Trophoblast cell (in vitro differentiated cells and primary cell): ENCODE measurements at regions not wholly inside any gene's neighbourhood (a gene's known extent, or its start where the extent isn't known, plus 50 kb on each side); places are given as distances from the start of the nearest gene placed in this dataset.

Source experiments
- DNase-seq, 2 donors: peaks; one replicate each; pipeline ENCODE4 v3.0.0-alpha.2; 2016
- H2AFZ ChIP-seq: 2 replicates; pipeline ENCODE4 v1.6.1; 2013; ENCODE audit warnings: low read length, moderate library complexity, mild to moderate bottlenecking; ENCODE audit not compliant: insufficient read depth, poor library complexity
- H2AK5ac ChIP-seq: 2 replicates; pipeline ENCODE4 v1.6.1; 2013; ENCODE audit warnings: mild to moderate bottlenecking, low read length
- H2BK120ac ChIP-seq: 2 replicates; pipeline ENCODE4 v1.6.1; 2013; ENCODE audit warnings: low read length, mild to moderate bottlenecking, moderate library complexity; ENCODE audit not compliant: insufficient read depth, poor library complexity
- H2BK12ac ChIP-seq: 2 replicates; pipeline ENCODE4 v1.6.1; 2013; ENCODE audit warnings: mild to moderate bottlenecking, low read length, moderate library complexity
- H2BK5ac ChIP-seq: 2 replicates; pipeline ENCODE4 v1.6.1; 2013; ENCODE audit warnings: low read length, low read depth, moderate library complexity, mild to moderate bottlenecking; ENCODE audit not compliant: poor library complexity
- H3K14ac ChIP-seq: 2 replicates; pipeline ENCODE4 v1.6.1; 2013; ENCODE audit warnings: mild to moderate bottlenecking, low read length
- H3K18ac ChIP-seq: 2 replicates; pipeline ENCODE4 v1.6.1; 2013; ENCODE audit warnings: mild to moderate bottlenecking, low read length
- H3K23ac ChIP-seq: 2 replicates; pipeline ENCODE4 v1.6.1; 2013; ENCODE audit warnings: low read length
- H3K27ac ChIP-seq: 2 replicates; pipeline ENCODE4 v1.5.1; 2013; ENCODE audit warnings: low read depth, mild to moderate bottlenecking, inconsistent platforms, low read length, moderate library complexity
- H3K27me3 ChIP-seq: 2 replicates; pipeline ENCODE4 v1.6.1; 2013; ENCODE audit warnings: inconsistent platforms, mild to moderate bottlenecking, low read length, moderate library complexity; ENCODE audit not compliant: insufficient read depth
- H3K36me3 ChIP-seq, 2 experiments: 1 replicate in 1 of 2; 2 replicates in 1 of 2; pipeline ENCODE4 v1.6.1; 2013; ENCODE audit warnings: low read length in 2 of 2, mild to moderate bottlenecking in 2 of 2, moderate library complexity in 1 of 2; ENCODE audit not compliant: insufficient read depth in 2 of 2, control insufficient read depth in 1 of 2
- H3K4ac ChIP-seq: 2 replicates; pipeline ENCODE4 v1.6.1; 2013; ENCODE audit warnings: low read depth, mild to moderate bottlenecking, low read length, moderate library complexity
- H3K4me1 ChIP-seq, 2 experiments: 1 replicate in 1 of 2; 2 replicates in 1 of 2; pipeline ENCODE4 v1.6.1; 2013; ENCODE audit warnings: low read length in 2 of 2, mild to moderate bottlenecking in 2 of 2, moderate library complexity in 1 of 2; ENCODE audit not compliant: insufficient read depth in 2 of 2, control insufficient read depth in 1 of 2
- H3K4me2 ChIP-seq: 2 replicates; pipeline ENCODE4 v1.6.1; 2013; ENCODE audit warnings: inconsistent platforms, mild to moderate bottlenecking, low read length, moderate library complexity
- H3K4me3 ChIP-seq: 2 replicates; pipeline ENCODE4 v1.5.1; 2013; ENCODE audit warnings: mild to moderate bottlenecking, low read depth, low read length, inconsistent platforms
- H3K79me1 ChIP-seq: one replicate; pipeline ENCODE4 v1.6.1; 2013; ENCODE audit warnings: low read length
- H3K79me2 ChIP-seq: 2 replicates; pipeline ENCODE4 v1.6.1; 2013; ENCODE audit warnings: low read length, mild to moderate bottlenecking; ENCODE audit not compliant: control insufficient read depth, insufficient read depth, poor library complexity
- H3K9ac ChIP-seq: 2 replicates; pipeline ENCODE4 v1.6.1; 2013; ENCODE audit warnings: mild to moderate bottlenecking, low read length
- H3K9me3 ChIP-seq: 2 replicates; pipeline ENCODE4 v1.6.1; 2013; ENCODE audit warnings: low read depth, mild to moderate bottlenecking, control low read depth, inconsistent platforms, low read length; ENCODE audit not compliant: insufficient read depth
- H4K12ac ChIP-seq: 2 replicates; pipeline ENCODE4 v1.6.1; 2013; ENCODE audit warnings: low read depth, mild to moderate bottlenecking, low read length, moderate library complexity
- H4K8ac ChIP-seq: 2 replicates; pipeline ENCODE4 v1.6.1; 2013; ENCODE audit warnings: low read depth, mild to moderate bottlenecking, low read length, moderate library complexity
- H4K91ac ChIP-seq: one replicate; pipeline ENCODE4 v1.6.1; 2013; ENCODE audit warnings: low read depth, mild to moderate bottlenecking, low read length, moderate library complexity
- WGBS: extraction: QIAGEN DNeasy Blood & Tissue Kit; methylation state at CpG from one replicate; pipeline ENCODE4 v1.1.7; 2013; ENCODE audit warnings: missing lambda C conversion rate; ENCODE audit not compliant: insufficient read length, insufficient coverage; ENCODE audit errors: extremely low coverage; 5-methylcytosine and 5-hydroxymethylcytosine counted together

DNA sequence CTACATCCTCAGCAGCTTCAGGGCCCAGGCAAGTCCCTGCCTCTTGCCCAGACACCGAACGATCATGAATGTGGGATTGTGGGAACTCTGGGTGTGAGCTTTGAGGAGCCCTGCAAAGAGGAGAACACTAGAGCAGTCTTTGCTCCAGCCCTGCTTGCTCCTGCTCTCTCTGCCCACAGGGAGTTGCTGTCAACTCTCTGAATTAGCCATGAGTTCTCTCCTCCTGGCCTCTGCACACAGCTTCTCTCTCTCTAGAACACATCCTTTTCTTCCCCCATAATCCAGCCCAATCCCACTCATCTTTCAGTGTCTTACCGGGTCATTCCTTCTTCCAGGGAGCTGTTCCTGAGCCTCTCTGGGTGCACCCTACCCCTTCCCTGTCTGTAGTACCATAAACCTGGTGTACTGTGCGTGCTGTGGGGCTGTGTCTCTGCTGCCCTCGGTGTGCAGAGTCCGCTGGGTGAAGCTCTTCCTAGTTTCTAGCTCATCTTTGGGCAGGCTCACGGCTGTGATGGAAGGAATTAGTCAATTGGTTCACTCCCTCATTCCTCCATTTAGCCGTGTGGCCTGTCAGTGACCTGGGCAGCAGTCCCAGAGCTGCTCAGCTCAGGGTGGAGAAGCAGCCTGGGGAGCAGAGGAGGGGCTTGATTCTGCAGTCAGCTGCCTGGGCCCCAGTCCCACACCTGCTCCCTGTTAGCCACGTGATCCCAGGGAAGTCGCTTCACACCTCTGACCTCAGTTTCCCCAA lies 132.9 kb upstream of the HDAC4 start:
- peaks cover 9% of the 10 kb centered on the region for H3K9me3 ChIP-seq
- H3K4ac ChIP-seq: no peak overlapping the region
- no peaks in the 10 kb centered on the region for H3K36me3 ChIP-seq
- no peak overlapping the region for H2AFZ ChIP-seq
- no peak overlapping the region for H3K9ac ChIP-seq
- H2BK12ac ChIP-seq: no peak overlapping the region
- no peak overlapping the region for H3K4me3 ChIP-seq
- H3K4me1 ChIP-seq: no peaks in the 10 kb centered on the region
- no peaks in the 10 kb centered on the region for H3K79me1 ChIP-seq
- DNase-seq: no peak
- H4K12ac ChIP-seq: no peak overlapping the region
- H2BK120ac ChIP-seq: no peak overlapping the region
- no peak overlapping the region for H3K14ac ChIP-seq
- WGBS: no CpG with 5 or more reads among the region's 10 CpGs
- H3K4me2 ChIP-seq: no peak overlapping the region
- H2AK5ac ChIP-seq: no peak overlapping the region
- no peak overlapping the region for H3K18ac ChIP-seq
- H3K79me2 ChIP-seq: no peaks in the 10 kb centered on the region
- H3K27ac ChIP-seq: no peak overlapping the region
- H4K8ac ChIP-seq: no peak overlapping the region
- H3K27me3 ChIP-seq: no peaks in the 10 kb centered on the region
- no peak overlapping the region for H3K23ac ChIP-seq
- no peak overlapping the region for H2BK5ac ChIP-seq
- no peak overlapping the region for H4K91ac ChIP-seq

DNA sequence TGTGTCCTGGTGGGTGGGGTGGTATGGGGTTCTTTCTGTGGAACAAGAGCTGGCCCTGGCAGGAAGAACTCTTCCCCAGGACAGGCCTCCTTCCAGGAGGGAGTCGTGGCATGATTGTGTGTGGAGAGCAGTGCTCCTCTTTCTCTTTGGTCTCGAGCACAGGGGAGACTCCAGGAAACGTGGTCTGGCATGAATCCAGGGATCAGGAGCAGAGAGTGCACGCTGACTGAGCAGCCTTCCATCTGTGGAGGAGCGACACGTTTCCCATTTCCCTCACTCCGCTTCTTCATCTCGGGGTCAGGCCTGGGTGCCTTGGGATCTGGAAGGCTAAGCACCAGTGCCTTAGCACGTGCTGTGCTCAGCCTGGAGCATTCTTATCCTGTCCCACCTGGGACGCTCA lies 132.0 kb upstream of the HDAC4 start:
- Histone ChIP-seq H3K18ac (no peak overlapping the region), H3K9ac (no peak overlapping the region), H2BK5ac (no peak overlapping the region), H3K79me2 (no peaks in the 10 kb centered on the region), H3K4ac (no peak overlapping the region), H2BK12ac (no peak overlapping the region), H2AK5ac (no peak overlapping the region), H3K79me1 (no peaks in the 10 kb centered on the region), H4K91ac (no peak overlapping the region), H3K14ac (no peak overlapping the region), H3K27me3 (no peaks in the 10 kb centered on the region), H3K36me3 (no peaks in the 10 kb centered on the region), H3K9me3 (peaks cover 13% of the 10 kb centered on the region), H3K27ac (no peak overlapping the region), H3K23ac (no peak overlapping the region), H3K4me2 (no peak overlapping the region), H3K4me3 (no peak overlapping the region), H3K4me1 (no peaks in the 10 kb centered on the region), H4K8ac (no peak overlapping the region), H2AFZ (no peak overlapping the region), H4K12ac (no peak overlapping the region), H2BK120ac (no peak overlapping the region)
- no CpG with 5 or more reads among the region's 10 CpGs for WGBS
- no peak for DNase-seq

DNA sequence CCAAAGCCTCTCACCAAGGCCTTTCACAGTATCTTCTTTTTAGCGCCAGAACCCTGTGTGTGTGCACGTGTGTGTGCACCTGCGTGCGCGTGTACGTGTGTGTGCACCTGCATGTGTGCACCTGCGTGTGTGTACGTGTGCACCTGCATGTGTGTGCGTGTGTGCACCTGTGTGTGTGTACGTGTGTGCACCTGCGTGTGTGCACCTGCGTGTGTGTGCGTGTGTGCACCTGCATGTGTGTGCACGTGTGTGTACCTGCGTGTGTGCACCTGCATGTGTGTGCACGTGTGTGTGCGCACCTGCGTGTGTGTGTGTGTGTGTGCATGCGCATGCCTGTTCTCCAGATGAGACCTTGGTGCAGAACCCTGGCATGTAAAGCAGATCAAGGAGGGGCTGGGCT lies 131.4 kb upstream of the HDAC4 start:
- DNase-seq: no peak
- H4K8ac ChIP-seq: no peak overlapping the region

DNA sequence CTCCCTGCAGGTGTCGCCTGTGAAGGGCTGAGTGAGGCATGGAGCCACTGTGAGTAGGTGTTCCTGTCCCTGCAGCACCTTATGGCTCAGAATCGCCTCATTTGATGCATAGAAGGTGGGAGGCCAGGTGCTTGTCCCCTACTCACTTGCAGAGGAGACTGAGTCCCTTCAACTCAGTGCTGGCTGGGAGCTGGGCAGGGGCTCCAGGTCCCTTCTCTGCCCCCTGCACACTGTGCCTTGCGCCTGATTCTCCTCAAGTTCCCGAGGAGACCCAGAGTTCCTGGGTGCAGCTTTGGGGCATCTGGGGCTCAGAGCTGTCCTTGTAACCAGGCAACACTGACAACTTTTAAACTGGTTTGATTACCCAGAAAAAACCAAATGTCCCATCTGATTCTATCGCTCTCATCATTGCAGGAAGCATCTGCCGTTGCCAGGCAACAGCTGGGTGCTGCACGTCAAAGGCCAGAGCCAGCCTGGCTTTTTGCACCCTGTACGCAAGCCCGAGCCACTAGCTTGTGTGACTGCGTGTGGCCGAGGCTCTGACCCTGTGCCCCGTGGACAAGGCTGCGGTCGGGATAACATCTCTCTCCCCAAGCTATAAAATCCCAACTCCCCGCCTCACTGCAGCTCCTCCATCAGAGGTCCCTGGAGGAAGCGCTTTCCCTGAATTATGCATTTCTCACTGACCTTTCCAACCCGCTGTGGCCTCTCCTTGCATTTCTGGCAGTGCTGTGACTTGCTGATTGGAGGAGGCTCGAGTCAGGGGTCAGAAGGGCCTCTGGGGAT lies 130.8 kb upstream of the HDAC4 start:
- no peak overlapping the region for H3K9ac ChIP-seq

More for the DNA sequence above, 131.4 kb upstream of the HDAC4 start:
- no peak overlapping the region for H3K14ac ChIP-seq
- H3K4me1 ChIP-seq: no peaks in the 10 kb centered on the region
- no peaks in the 10 kb centered on the region for H3K27me3 ChIP-seq
- no peak overlapping the region for H4K91ac ChIP-seq
- H2BK12ac ChIP-seq: no peak overlapping the region
- no peak overlapping the region for H3K4ac ChIP-seq
- peak overlapping the region; percentile 20 for H3K4me3 ChIP-seq
- no peak overlapping the region for H3K4me2 ChIP-seq
- H3K18ac ChIP-seq: no peak overlapping the region
- no peak overlapping the region for H2BK120ac ChIP-seq
- no peak overlapping the region for H3K9ac ChIP-seq
- H2AK5ac ChIP-seq: no peak overlapping the region
- no CpG with 5 or more reads among the region's 19 CpGs for WGBS
- H2AFZ ChIP-seq: no peak overlapping the region
- H4K12ac ChIP-seq: no peak overlapping the region
- H3K79me2 ChIP-seq: no peaks in the 10 kb centered on the region
- no peaks in the 10 kb centered on the region for H3K79me1 ChIP-seq
- no peaks in the 10 kb centered on the region for H3K36me3 ChIP-seq
- H3K23ac ChIP-seq: no peak overlapping the region
- peaks cover 15% of the 10 kb centered on the region for H3K9me3 ChIP-seq
- H3K27ac ChIP-seq: no peak overlapping the region
- H2BK5ac ChIP-seq: no peak overlapping the region

More for the DNA sequence above, 130.8 kb upstream of the HDAC4 start:
- no peaks in the 10 kb centered on the region for H3K79me1 ChIP-seq
- no peak overlapping the region for H3K4me3 ChIP-seq
- H3K4ac ChIP-seq: no peak overlapping the region
- H2AFZ ChIP-seq: no peak overlapping the region
- H3K36me3 ChIP-seq: no peaks in the 10 kb centered on the region
- H3K18ac ChIP-seq: no peak overlapping the region
- WGBS: no CpG with 5 or more reads among the region's 18 CpGs
- peaks cover 20% of the 10 kb centered on the region for H3K9me3 ChIP-seq
- H3K23ac ChIP-seq: no peak overlapping the region
- H2AK5ac ChIP-seq: no peak overlapping the region
- no peak for DNase-seq
- H2BK120ac ChIP-seq: no peak overlapping the region
- H4K8ac ChIP-seq: no peak overlapping the region
- H4K12ac ChIP-seq: no peak overlapping the region
- H4K91ac ChIP-seq: no peak overlapping the region
- no peak overlapping the region for H2BK12ac ChIP-seq
- H3K14ac ChIP-seq: no peak overlapping the region
- no peaks in the 10 kb centered on the region for H3K79me2 ChIP-seq
- no peaks in the 10 kb centered on the region for H3K27me3 ChIP-seq
- H3K27ac ChIP-seq: no peak overlapping the region
- H2BK5ac ChIP-seq: no peak overlapping the region
- no peaks in the 10 kb centered on the region for H3K4me1 ChIP-seq
- no peak overlapping the region for H3K4me2 ChIP-seq
